Skin epidermis (tissue), 12 donors: ENCODE measurements at regions not wholly inside any gene's neighbourhood (a gene's known extent, or its start where the extent isn't known, plus 50 kb on each side); places are given as distances from the start of the nearest gene placed in this dataset.

Source experiments
- H3K27ac ChIP-seq, 21 experiments: fragments of 200-600 bp; sonication (generic) in 11 of 21; one replicate each; pipeline ENCODE4 v1.5.0; 2020; ENCODE audit warnings: mild to moderate bottlenecking in 3 of 21, inconsistent platforms in 2 of 21, moderate library complexity in 2 of 21
- H3K4me3 ChIP-seq, 7 experiments: fragments of 200-600 bp; sonication (generic) in 2 of 7; one replicate each; pipeline ENCODE4 v1.5.0; 2020; ENCODE audit warnings: inconsistent platforms in 2 of 7, mild to moderate bottlenecking in 2 of 7, moderate library complexity in 1 of 7

DNA sequence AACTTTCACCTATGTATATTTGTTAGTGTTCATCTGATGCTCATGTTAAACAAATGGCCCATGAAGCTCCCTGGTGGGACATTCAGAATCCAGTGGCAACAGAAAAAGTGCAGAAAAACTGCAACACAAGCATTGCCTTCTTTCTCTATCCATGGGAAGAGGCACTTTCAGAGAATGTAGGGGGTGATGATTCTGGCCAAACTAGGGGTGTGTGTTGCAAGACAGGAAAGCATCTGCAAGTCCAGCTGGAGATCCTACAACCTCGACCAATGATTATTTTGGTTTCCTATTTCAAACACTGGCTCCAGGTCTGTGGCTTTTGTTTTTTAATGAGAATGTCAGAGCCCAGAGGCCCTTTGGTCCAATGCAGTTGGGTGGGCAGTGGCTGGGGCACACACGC, 198.7 kb downstream of the CXCL12 start:
- Histone ChIP-seq H3K27ac (peak overlapping the region in 1 of 21 experiments; percentile 33), H3K4me3 (no peak overlapping the region)

DNA sequence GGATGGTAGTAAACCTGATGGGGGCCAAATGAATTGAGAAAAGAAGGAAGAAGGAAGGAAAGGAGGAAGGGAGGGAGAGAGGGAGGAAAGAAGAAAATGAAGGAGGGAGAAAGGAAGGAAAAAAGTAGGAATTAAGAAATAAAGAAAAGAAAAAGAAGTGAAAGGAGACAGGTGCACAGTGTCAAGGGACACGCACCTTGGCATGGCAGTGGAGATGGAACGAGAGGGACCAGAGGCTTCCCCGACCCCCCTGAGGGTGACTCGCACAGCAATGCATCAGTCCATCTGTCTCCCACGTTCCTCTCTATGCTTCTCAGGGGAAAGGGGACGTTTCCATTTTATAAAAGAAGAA, 199.6 kb downstream of the CXCL12 start:
- H3K27ac ChIP-seq = no peak overlapping the region
- H3K4me3 ChIP-seq = no peak overlapping the region

DNA sequence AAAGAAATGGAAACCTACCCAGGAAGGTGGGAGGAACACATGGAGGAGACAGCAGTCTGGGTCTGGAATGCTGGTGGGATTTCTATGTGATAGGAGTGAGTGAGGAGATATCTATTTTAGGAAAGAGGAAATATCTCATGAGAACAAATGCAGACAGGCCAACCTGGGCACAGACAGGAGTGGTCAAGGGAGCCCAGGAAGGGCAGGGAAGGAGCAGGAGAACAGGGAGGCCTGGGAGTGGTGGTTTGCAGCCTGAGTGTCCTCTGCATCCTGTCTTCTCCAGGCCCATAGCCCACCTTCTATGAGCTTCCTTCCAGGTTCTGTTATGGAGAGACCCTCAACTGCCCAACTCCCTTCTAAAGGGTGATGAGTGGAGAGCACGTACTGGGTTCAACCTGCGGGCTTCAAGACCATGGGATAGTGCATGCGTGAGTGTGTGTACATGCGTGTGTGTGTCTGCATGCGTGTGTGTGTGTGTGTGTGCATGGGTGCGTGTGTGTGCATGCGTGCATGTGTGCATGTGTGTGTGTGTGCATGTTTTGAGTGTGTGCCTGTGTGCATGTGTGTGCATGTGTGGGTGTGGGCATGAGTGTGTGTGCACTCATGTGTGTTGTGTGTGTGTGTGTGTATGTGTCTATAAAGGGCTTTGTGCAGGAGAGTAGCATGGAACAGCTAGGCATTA, 200.1 kb downstream of the CXCL12 start:
- Histone ChIP-seq H3K4me3 (no peak overlapping the region), H3K27ac (peak overlapping the region in 1 of 21 experiments; percentile 35)

DNA sequence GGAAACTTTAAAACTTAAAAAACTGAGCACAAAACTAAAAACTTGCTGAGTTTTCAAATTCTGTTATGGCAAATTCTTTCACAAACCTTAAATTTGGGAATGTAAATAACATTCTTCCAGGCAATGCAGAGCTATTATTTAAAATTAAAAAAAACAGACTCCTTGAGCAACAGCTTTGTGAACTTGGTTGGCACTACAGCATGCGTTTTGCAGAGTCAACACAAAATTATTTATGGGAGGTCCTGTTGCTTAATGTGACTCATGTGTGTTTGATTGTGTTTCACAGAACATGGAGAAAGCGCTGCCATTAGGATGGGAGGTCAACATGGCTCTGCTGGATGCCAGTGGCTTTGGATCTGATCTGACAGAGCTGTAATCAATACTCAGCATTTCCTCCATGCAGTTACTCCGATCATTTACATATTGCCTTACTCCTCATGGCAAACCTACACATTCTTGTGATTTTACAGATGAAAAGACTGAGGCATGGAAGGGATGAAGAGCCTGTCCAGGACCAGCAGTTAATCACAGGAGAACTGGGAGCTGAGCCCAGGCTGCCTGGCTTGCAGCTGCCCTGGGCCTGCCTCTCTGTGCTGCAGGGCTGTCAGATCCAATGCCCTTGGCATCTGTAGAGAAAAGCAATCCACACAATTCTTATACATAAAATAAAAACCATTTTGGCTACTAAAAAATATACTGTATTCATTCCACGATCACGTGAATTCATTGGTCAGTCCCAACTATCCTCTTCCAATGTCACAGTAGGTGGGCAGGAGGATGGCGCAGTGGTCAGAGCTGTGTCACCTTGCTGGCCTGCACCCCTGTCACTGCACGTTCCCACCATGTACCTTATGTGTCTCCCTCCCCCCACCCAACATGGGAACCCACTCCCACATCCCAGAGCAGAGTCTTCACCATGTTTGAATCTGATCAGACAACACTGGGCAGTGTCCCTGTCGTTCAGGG, 200.9 kb downstream of the CXCL12 start:
- peak overlapping the region in 1 of 21 experiments; percentile 35 for H3K27ac ChIP-seq
- H3K4me3 ChIP-seq = no peak overlapping the region

DNA sequence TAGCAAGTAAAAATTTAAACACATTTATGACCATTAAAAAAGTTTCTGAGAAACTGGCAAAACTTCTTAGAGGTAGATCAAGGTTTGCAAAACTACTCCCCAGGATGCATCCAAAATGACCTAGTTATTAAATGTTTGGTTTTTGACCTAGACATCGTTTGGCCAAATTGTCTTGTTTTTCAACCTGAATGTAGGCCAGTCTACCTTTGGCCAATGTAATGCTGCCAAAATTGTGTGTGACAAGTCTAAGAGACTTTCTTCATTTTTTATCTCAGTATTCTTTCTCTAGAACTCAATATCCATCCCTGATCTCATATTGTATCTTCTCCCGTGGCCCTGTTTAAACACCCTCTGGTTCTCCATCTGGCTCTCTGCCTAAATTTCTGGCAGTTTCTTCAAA, 202.0 kb downstream of the CXCL12 start:
- no peak overlapping the region for H3K27ac ChIP-seq

DNA sequence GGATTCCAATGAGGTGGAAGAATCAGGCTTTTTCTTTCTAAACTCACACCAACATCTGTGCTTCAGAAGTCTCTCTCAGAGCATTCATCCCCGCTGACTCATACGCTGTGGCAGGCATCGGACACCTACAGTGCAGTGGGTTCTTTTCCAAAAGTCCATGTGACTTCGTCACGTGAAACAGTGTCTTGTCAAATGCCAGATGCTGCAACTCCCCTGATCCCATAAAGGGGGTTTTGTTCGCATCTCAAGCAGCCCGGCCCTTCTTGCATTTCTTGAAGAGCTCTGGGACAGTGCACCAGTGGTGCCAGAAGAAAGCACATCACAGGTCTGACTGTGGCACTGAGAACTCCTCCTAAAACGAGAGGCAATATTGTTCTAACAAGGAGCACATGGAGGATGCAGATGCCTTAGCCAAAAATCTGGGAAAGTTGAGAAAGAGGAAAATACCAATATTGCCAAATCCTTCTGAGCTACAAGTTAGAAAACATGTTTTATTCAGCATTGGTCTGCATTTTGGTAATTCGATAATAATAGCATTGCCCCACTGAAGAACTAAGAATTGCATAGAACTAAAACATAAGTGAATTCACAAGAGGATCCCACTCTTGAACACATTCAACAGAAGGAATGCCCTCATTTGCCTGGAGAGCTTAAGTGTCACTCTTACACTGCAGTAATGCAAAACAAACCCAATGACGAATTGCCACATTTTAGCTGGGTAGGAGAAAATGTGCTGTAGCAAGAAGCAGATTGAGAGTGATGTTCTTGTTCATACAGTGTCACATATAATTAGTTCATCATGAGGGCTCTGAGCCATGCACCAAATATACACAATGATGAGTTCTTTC, 204.4 kb downstream of the CXCL12 start:
- Histone ChIP-seq H3K4me3 (no peak overlapping the region), H3K27ac (peak overlapping the region in 6 of 21 experiments; percentile 33 to 79 (median 52))

More for the DNA sequence above, 202.0 kb downstream of the CXCL12 start:
- H3K4me3 ChIP-seq = no peak overlapping the region

DNA sequence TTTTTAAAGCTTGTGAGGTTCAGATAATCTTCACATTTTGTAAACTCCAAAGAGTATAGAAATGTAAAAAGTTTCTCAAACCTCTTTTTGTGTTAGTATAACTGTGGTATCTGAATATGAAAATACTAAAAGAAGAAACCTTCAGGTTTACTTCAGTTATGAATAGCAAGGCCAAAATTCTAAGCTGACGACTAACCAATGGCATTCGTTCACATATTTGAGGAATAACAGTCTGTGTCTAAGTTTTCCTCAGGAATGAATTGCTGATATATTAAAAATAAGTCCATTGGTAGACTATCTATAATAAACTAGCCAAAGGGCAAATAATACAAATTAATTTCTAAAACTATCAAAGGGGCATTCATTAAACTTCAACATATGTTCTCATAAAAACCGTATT, 206.0 kb downstream of the CXCL12 start:
- no peak overlapping the region for H3K4me3 ChIP-seq

DNA sequence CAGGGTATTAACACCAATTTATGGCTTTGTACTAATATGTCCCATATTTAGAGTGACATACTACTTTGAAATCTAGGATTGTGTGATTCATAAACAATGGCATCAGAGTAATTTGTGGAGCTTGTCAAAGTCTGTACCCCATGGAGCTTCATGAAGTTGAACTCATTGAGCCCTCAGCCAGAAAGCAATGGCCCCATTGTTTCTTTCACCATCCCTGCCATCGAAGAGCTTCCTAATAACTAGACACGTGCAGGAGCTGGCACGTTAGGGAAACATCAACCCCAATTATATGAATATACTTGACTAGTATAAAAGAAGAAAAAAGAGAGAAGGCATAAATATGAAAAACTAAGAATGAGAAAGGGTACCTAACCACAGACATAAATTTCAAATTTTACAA, 206.6 kb downstream of the CXCL12 start:
- no peak overlapping the region for H3K27ac ChIP-seq
- H3K4me3 ChIP-seq = no peak overlapping the region

More for the DNA sequence above, 206.0 kb downstream of the CXCL12 start:
- no peak overlapping the region for H3K27ac ChIP-seq

DNA sequence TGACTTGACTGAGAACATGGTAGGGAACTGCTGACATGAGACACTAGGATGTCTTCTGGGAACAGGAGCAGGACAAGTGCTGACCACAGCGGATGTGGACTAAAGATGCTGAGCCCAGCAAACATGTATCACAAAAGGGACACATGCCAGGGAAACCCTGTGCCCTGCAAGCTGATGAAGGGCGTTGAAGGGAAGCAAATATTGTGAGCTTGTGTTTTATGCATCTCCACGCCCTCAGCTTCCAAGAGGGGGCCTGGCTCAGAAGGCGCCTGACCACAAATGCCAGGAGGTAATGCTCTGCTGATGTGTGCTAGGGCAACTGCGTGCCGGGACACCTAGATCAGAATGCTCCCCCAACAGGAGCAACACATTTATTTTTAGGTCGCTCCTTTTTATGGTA, 207.3 kb downstream of the CXCL12 start:
- H3K4me3 ChIP-seq = no peak overlapping the region
- no peak overlapping the region for H3K27ac ChIP-seq

DNA sequence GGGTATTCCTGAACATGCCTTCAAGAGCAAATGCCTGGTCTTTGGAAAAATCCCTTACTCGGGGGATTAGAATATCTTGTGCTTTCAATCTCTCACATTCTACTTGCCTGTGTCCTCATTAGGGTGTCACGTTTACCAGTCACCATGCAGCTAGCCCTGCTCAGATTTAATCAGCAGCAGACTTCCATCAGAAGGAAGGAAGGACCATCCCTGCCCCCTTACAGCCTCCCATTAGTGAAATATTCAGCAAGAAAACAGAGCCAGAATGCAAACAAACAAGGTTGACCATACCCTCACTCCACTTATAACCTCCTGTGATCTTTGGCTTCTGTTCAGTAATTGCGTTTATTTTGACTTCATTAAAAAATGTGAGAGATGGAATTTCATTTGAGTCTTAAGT, 208.6 kb downstream of the CXCL12 start:
- H3K4me3 ChIP-seq = no peak overlapping the region
- no peak overlapping the region for H3K27ac ChIP-seq

DNA sequence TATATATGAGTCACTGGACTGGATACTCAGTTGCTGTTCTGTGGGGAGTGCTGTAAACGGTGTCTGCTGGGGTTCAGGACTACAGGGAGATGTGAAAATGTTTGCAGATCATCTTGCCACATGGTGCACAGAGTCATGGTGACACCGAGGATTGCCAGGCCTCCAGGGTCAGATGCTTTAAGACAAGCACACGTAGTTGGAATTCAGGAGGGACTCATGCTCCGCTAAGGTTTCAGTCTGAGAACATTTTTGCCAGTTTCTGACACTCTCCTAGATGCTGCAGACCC, 211.3 kb downstream of the CXCL12 start:
- Histone ChIP-seq H3K4me3 (no peak overlapping the region), H3K27ac (no peak overlapping the region)

DNA sequence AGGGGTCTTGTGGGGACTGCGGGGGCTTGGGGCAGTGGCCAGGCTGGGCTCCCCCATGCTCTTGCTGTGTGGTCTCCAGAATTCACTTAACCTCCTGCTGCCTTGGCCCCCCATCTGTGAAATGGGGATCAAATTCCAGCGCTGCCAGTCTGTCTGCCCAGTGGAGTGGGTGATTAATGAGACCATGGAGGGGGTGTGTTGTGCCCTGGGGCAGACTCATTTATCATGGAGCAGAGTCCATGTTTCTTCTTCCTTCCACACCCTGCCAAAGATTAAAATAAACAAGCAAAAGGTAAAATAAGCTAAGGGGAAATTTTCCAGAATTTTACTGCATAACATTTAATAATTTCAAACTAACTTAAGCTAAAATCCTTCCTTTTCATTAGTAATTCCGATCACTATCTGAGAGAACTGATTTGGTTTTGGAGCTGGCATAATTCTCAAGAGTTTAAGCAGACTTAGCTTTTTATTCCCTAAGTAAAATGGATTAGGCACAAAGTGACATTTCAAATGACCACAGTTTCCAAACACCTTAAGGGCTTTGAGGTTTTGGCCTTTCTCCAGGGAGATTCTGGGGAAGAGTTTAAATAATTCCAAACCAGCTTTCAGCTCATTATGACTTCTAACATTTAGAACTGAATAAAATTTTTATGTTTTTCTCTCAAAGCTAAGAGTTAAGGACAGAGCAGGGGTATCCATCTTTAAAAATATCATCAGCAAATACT, 211.9 kb downstream of the CXCL12 start:
- no peak overlapping the region for H3K4me3 ChIP-seq
- H3K27ac ChIP-seq = no peak overlapping the region

DNA sequence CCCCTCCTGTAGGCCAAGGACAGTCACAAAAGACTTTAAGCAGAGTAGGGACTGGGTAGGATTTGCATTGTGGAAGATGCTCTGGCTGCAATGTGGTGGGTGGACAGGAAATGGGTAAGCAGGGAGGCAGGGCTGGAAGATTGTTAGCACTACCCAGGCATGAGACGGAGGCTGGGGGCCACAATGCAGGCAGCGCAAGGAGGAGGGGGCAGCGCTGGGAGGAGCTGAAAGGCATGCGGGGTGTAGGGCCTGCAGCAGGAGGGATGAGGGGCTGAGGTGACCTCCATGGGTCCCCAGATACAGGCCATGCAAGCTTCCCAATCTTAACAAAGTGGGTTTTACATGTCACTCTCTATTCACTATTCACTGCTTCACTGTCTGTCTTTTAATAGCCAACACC, 213.1 kb downstream of the CXCL12 start:
- Histone ChIP-seq H3K4me3 (no peak overlapping the region), H3K27ac (no peak overlapping the region)

DNA sequence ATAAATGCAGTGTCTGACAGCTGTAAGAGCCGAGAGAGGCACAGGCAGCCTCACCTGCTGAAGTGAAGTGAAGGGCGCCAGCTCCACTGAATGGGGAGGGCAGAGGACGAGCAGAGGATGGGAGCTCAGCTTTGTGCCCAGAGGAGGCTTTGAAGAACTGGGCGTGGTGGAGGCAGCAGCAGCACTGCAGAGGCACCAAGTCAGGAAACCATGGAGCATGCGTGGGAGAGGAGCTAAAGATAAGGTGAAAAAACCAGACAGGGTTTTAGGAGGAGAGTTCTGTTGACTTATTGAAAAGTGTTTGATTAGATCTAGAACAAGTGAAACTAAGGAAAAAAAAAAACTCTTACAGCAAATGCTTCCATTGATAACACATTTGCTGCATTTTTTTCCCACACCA, 216.4 kb downstream of the CXCL12 start:
- Histone ChIP-seq H3K4me3 (no peak overlapping the region), H3K27ac (no peak overlapping the region)

DNA sequence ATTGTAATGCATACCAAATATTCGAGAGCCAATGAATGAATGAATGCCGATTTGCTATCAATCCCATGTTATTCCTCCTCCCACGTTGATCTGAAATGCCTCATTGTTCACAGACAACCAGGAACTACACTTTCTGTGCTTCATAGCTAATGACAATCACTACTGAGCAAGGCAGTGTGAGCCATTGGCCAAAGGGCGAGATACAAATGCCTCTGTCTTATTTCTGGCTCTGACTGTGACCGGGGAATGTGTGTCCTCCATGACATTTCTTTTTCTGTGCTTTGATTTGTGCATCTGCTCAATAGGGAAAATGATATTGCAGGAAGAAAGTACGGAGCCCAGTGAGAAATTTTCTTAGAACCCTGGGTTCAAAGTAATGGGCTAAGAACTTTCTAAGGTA, 217.1 kb downstream of the CXCL12 start:
- Histone ChIP-seq H3K4me3 (no peak overlapping the region), H3K27ac (no peak overlapping the region)

DNA sequence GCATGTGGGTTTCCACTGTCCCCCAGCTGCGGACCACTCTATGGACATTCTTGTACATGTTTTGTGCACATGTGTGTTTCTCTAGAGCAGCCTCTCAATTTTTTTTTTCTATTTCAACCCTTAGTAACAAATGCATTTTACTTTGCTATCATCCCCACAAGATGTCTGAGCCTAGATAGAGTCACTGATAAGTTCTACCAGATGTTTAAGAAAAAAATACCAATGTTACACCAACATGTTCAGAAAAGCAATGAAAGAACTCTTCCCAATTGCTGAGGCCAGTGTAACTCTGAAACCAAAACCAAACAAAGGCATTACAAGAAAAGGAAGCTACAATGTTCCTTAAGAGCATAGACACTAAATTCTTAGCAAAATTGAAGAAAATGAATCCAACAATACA, 218.5 kb downstream of the CXCL12 start:
- H3K4me3 ChIP-seq = no peak overlapping the region
- no peak overlapping the region for H3K27ac ChIP-seq

DNA sequence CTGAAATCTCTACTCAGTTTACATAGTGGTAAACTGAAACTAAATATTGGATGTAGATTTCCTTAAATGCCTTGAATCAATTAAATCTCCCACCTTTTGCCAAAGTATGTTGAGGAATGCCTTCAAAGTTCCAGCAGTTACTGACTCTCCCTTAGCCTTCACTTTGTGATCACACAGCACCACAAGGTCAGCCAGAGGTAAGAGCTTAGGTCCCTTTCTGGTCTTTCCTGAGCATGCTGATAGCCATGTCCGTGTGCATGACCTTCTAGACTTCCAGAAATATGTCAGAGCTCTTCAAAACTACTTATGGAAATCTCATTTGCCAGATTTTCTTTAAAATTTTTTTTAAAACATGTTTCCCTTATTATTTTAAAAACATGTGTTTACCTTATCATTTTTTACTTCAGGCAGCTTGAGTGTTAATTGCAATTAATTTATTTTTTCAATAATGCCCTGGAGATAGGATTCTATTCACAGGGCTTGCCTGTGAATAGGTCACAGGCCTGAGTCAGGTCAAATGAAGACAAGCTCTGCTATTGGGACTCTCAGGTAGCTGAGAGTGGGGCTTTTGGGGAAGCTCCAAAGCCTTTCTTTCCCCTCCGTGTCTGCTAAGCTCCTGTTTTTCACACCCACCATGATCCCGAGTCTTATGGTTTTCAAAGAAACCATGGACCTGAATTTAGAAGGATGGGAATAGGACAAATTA, 220.5 kb downstream of the CXCL12 start:
- Histone ChIP-seq H3K27ac (no peak overlapping the region), H3K4me3 (no peak overlapping the region)

DNA sequence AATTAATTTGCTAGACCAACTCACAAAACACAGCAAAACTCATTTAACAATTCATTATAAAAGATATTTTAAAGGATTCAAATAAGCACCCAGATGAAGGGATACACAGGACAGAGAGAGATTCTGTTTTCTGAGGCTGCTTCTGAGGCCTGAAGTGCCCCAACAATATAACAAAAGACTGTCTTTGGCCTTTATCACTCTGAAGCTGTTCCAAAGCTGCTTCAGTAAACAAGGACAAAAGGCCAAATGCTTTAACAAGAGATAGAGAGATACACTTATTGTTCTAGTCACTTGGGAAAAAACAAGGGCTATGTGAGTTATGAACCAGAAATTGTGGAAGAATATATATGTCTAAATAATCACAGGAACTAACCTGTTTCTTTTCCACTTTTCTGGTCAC, 223.7 kb downstream of the CXCL12 start:
- no peak overlapping the region for H3K27ac ChIP-seq
- no peak overlapping the region for H3K4me3 ChIP-seq

DNA sequence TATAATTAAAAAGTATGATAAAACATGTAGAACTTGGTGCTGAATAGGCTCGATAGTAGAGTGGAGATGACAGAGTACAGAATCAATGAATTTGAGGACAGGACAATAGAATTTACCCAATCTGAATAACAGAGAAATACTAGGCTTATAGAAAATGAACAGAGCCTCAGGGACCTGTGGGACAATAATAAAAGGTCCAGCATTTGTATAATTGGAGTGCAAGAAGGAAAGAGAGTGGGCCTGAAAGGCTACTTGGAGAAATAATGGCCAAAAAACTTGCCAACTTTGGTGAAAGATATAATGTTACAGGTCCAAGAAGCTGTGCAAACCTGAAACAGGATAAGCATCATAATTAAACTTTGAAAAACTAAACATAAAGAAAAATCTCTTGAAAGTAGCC, 227.3 kb downstream of the CXCL12 start:
- Histone ChIP-seq H3K27ac (no peak overlapping the region), H3K4me3 (no peak overlapping the region)
